RWPE2 (cell line): ENCODE measurements at regions not wholly inside any gene's neighbourhood (a gene's known extent, or its start where the extent isn't known, plus 50 kb on each side); places are given as distances from the start of the nearest gene placed in this dataset.

Experiments
- ATAC-seq: fragments of 200-7000 bp; cut with Tn5 transposase; 3 replicates; pipeline ENCODE4 v1.9.1; 2021; ENCODE audit warnings: low read depth
- DNase-seq: peaks from one replicate; pipeline ENCODE4 v3.0.0-alpha.2; 2020; ENCODE audit warnings: low spot score
- H3K27ac ChIP-seq: fragments of 450-650 bp; 2 replicates; pipeline ENCODE4 v1.5.1; 2017; ENCODE audit warnings: mild to moderate bottlenecking; ENCODE audit not compliant: poor library complexity, severe bottlenecking
- H3K27me3 ChIP-seq: fragments of 250-450 bp; sonication (Bioruptor Pico); 2 replicates; pipeline ENCODE4 v1.5.1; 2021; ENCODE audit warnings: mild to moderate bottlenecking, moderate library complexity; ENCODE audit not compliant: insufficient read depth, poor library complexity, severe bottlenecking
- H3K36me3 ChIP-seq: fragments of 250-450 bp; sonication (Bioruptor Pico); 2 replicates; pipeline ENCODE4 v1.5.1; 2020; ENCODE audit warnings: low read depth, mild to moderate bottlenecking, moderate library complexity
- H3K4me1 ChIP-seq: fragments of 250-450 bp; sonication (Bioruptor Pico); 2 replicates; pipeline ENCODE4 v1.5.1; 2021; ENCODE audit warnings: mild to moderate bottlenecking, moderate library complexity; ENCODE audit not compliant: insufficient read depth, poor library complexity, severe bottlenecking
- H3K4me3 ChIP-seq: fragments of 250-450 bp; sonication (Bioruptor Pico); 2 replicates; pipeline ENCODE4 v1.5.1; 2021; ENCODE audit warnings: mild to moderate bottlenecking, moderate library complexity; ENCODE audit not compliant: severe bottlenecking
- H3K9me3 ChIP-seq: fragments of 250-450 bp; sonication (Bioruptor Pico); 2 replicates; pipeline ENCODE4 v1.5.1; 2021; ENCODE audit warnings: mild to moderate bottlenecking, moderate library complexity; ENCODE audit not compliant: severe bottlenecking
- CTCF ChIP-seq: fragments of 450-650 bp; IDR thresholded peaks from one replicate; pipeline ENCODE4 v1.5.1; 2017; ENCODE audit warnings: mild to moderate bottlenecking, moderate library complexity; ENCODE audit not compliant: poor library complexity, severe bottlenecking

- Histone ChIP-seq H3K27ac (no peak overlapping the region), H3K36me3 (no peaks in the 10 kb centered on the region), H3K4me3 (no peak overlapping the region), H3K9me3 (no peaks in the 10 kb centered on the region), H3K27me3 (no peaks in the 10 kb centered on the region), H3K4me1 (no peaks in the 10 kb centered on the region)
- DNase-seq (no peak), ATAC-seq (no peak)
- TF ChIP-seq CTCF, result no peak
Observed at GRCh38 chr2:51483720-51484119, 451.8 kb upstream of the NRXN1 start.

GRCh38 chr2:51472783-51473182 lies 440.9 kb upstream of the NRXN1 start:
- ATAC-seq, result no peak
- Histone ChIP-seq H3K36me3 (no peaks in the 10 kb centered on the region), H3K9me3 (no peaks in the 10 kb centered on the region), H3K4me3 (no peak overlapping the region), H3K27ac (no peak overlapping the region), H3K4me1 (no peaks in the 10 kb centered on the region), H3K27me3 (peaks cover 6% of the 10 kb centered on the region)
- no peak for TF ChIP-seq CTCF
- no peak for DNase-seq

GRCh38 chr2:51472300-51472699 lies 440.4 kb upstream of the NRXN1 start:
- no peak for TF ChIP-seq CTCF
- Histone ChIP-seq H3K4me3 (no peak overlapping the region), H3K4me1 (no peaks in the 10 kb centered on the region), H3K36me3 (no peaks in the 10 kb centered on the region), H3K27me3 (peaks cover 6% of the 10 kb centered on the region), H3K27ac (no peak overlapping the region), H3K9me3 (no peaks in the 10 kb centered on the region)
- DNase-seq (no peak), ATAC-seq (no peak)

GRCh38 chr2:51469102-51469501 lies 437.2 kb upstream of the NRXN1 start:
- no peaks in the 10 kb centered on the region for H3K36me3 ChIP-seq
- no peak overlapping the region for H3K4me3 ChIP-seq
- H3K9me3 ChIP-seq, result no peaks in the 10 kb centered on the region
- H3K27me3 ChIP-seq, result peaks cover 3% of the 10 kb centered on the region
- H3K27ac ChIP-seq, result no peak overlapping the region
- ATAC-seq, result no peak
- H3K4me1 ChIP-seq, result no peaks in the 10 kb centered on the region
- no peak for DNase-seq
- TF ChIP-seq CTCF, result no peak

GRCh38 chr2:51465326-51465725 lies 433.4 kb upstream of the NRXN1 start:
- Histone ChIP-seq H3K27me3 (peaks cover 6% of the 10 kb centered on the region), H3K36me3 (no peaks in the 10 kb centered on the region), H3K9me3 (no peaks in the 10 kb centered on the region), H3K4me1 (no peaks in the 10 kb centered on the region), H3K27ac (no peak overlapping the region), H3K4me3 (no peak overlapping the region)
- ATAC-seq, result no peak
- TF ChIP-seq CTCF, result no peak
- no peak for DNase-seq
